ENCODE measurements at regions not wholly inside any gene's neighbourhood (a gene's known extent, or its start where the extent isn't known, plus 50 kb on each side); places are given as distances from the start of the nearest gene placed in this dataset.

DNA sequence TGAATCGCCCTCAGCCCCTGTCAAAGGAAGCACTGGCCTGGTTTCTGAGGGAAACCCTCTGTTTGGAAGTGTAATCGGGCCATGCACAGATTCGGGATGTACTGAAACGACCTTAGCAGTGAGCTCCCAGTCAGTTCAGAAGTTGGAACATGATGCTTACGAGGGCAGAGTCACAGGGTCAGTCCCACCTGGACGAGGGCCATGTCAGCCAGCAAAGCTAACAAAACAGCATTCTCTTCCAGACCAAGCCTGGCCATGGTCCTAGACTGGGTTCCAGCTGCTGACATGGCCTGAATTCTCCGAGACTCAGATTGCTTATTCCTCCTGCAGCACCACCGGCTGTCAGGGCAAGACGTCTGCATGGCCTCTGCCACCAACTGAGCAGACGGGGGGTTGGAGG is 192.2 kb upstream of the WSCD1 start:
- TF ChIP-seq, protein P1, sequence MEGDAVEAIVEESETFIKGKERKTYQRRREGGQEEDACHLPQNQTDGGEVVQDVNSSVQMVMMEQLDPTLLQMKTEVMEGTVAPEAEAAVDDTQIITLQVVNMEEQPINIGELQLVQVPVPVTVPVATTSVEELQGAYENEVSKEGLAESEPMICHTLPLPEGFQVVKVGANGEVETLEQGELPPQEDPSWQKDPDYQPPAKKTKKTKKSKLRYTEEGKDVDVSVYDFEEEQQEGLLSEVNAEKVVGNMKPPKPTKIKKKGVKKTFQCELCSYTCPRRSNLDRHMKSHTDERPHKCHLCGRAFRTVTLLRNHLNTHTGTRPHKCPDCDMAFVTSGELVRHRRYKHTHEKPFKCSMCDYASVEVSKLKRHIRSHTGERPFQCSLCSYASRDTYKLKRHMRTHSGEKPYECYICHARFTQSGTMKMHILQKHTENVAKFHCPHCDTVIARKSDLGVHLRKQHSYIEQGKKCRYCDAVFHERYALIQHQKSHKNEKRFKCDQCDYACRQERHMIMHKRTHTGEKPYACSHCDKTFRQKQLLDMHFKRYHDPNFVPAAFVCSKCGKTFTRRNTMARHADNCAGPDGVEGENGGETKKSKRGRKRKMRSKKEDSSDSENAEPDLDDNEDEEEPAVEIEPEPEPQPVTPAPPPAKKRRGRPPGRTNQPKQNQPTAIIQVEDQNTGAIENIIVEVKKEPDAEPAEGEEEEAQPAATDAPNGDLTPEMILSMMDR (IDR thresholded peaks at IDR 0.05) = no peak
- TF ChIP-seq POLR2A (IDR thresholded peaks at IDR 0.05) = no peak

Data from tibial nerve (tissue), 3 donors.